HG03354 (cell line): ENCODE measurements at regions not wholly inside any gene's neighbourhood (a gene's known extent, or its start where the extent isn't known, plus 50 kb on each side); places are given as distances from the start of the nearest gene placed in this dataset.

Experiments used
- ATAC-seq: cut with Tn5 transposase; IDR thresholded peaks from one replicate; pipeline ENCODE4 v1.9.1; 2021; ENCODE audit warnings: mild to moderate bottlenecking; ENCODE audit not compliant: unreplicated experiment, poor library complexity, severe bottlenecking

GRCh38 chr2:23069923-23070322 is 315.1 kb upstream of the KLHL29 start:
- ATAC-seq, result no peak

- ATAC-seq, result no peak
Observed at GRCh38 chr2:23073056-23073455, 311.9 kb upstream of the KLHL29 start.

GRCh38 chr2:23073671-23074070 is 311.3 kb upstream of the KLHL29 start:
- ATAC-seq, result no peak

- ATAC-seq, result no peak
Observed at GRCh38 chr2:23077596-23077995, 307.4 kb upstream of the KLHL29 start.

GRCh38 chr2:23078784-23079434 is 306.1 kb upstream of the KLHL29 start:
- no peak for ATAC-seq

- no peak for ATAC-seq
Observed at GRCh38 chr2:23083966-23084365, 301.0 kb upstream of the KLHL29 start.

- ATAC-seq, result no peak
Observed at GRCh38 chr2:23091019-23091418, 294.0 kb upstream of the KLHL29 start.

- no peak for ATAC-seq
Observed at GRCh38 chr2:23091900-23092299, 293.1 kb upstream of the KLHL29 start.

- no peak for ATAC-seq
Observed at GRCh38 chr2:23092831-23093230, 292.1 kb upstream of the KLHL29 start.

GRCh38 chr2:23093513-23093912 is 291.5 kb upstream of the KLHL29 start:
- ATAC-seq, result no peak

- ATAC-seq, result no peak
Observed at GRCh38 chr2:23096906-23097602, 287.9 kb upstream of the KLHL29 start.

- no peak for ATAC-seq
Observed at GRCh38 chr2:23100406-23100805, 284.6 kb upstream of the KLHL29 start.

- no peak for ATAC-seq
Observed at GRCh38 chr2:23106242-23106785, 278.7 kb upstream of the KLHL29 start.

- ATAC-seq, result no peak
Observed at GRCh38 chr2:23107327-23107941, 277.5 kb upstream of the KLHL29 start.

- ATAC-seq, result no peak
Observed at GRCh38 chr2:23111263-23111662, 273.7 kb upstream of the KLHL29 start.

GRCh38 chr2:23112517-23112916 is 272.5 kb upstream of the KLHL29 start:
- ATAC-seq, result no peak

- ATAC-seq, result no peak
Observed at GRCh38 chr2:23114299-23114698, 270.7 kb upstream of the KLHL29 start.

- ATAC-seq, result no peak
Observed at GRCh38 chr2:23118313-23118712, 266.7 kb upstream of the KLHL29 start.

GRCh38 chr2:23118894-23119293 is 266.1 kb upstream of the KLHL29 start:
- ATAC-seq, result no peak

- ATAC-seq, result no peak
Observed at GRCh38 chr2:23120161-23120560, 264.8 kb upstream of the KLHL29 start.
